RWPE2 (cell line): ENCODE measurements at regions not wholly inside any gene's neighbourhood (a gene's known extent, or its start where the extent isn't known, plus 50 kb on each side); places are given as distances from the start of the nearest gene placed in this dataset.

Source experiments
- ATAC-seq: fragments of 200-7000 bp; cut with Tn5 transposase; 3 replicates; pipeline ENCODE4 v1.9.1; 2021; ENCODE audit warnings: low read depth
- DNase-seq: peaks from one replicate; pipeline ENCODE4 v3.0.0-alpha.2; 2020; ENCODE audit warnings: low spot score
- H3K27ac ChIP-seq: fragments of 450-650 bp; 2 replicates; pipeline ENCODE4 v1.5.1; 2017; ENCODE audit warnings: mild to moderate bottlenecking; ENCODE audit not compliant: poor library complexity, severe bottlenecking
- H3K27me3 ChIP-seq: fragments of 250-450 bp; sonication (Bioruptor Pico); 2 replicates; pipeline ENCODE4 v1.5.1; 2021; ENCODE audit warnings: mild to moderate bottlenecking, moderate library complexity; ENCODE audit not compliant: insufficient read depth, poor library complexity, severe bottlenecking
- H3K36me3 ChIP-seq: fragments of 250-450 bp; sonication (Bioruptor Pico); 2 replicates; pipeline ENCODE4 v1.5.1; 2020; ENCODE audit warnings: low read depth, mild to moderate bottlenecking, moderate library complexity
- H3K4me1 ChIP-seq: fragments of 250-450 bp; sonication (Bioruptor Pico); 2 replicates; pipeline ENCODE4 v1.5.1; 2021; ENCODE audit warnings: mild to moderate bottlenecking, moderate library complexity; ENCODE audit not compliant: insufficient read depth, poor library complexity, severe bottlenecking
- H3K4me3 ChIP-seq: fragments of 250-450 bp; sonication (Bioruptor Pico); 2 replicates; pipeline ENCODE4 v1.5.1; 2021; ENCODE audit warnings: mild to moderate bottlenecking, moderate library complexity; ENCODE audit not compliant: severe bottlenecking
- H3K9me3 ChIP-seq: fragments of 250-450 bp; sonication (Bioruptor Pico); 2 replicates; pipeline ENCODE4 v1.5.1; 2021; ENCODE audit warnings: mild to moderate bottlenecking, moderate library complexity; ENCODE audit not compliant: severe bottlenecking
- CTCF ChIP-seq: fragments of 450-650 bp; IDR thresholded peaks from one replicate; pipeline ENCODE4 v1.5.1; 2017; ENCODE audit warnings: mild to moderate bottlenecking, moderate library complexity; ENCODE audit not compliant: poor library complexity, severe bottlenecking

DNA sequence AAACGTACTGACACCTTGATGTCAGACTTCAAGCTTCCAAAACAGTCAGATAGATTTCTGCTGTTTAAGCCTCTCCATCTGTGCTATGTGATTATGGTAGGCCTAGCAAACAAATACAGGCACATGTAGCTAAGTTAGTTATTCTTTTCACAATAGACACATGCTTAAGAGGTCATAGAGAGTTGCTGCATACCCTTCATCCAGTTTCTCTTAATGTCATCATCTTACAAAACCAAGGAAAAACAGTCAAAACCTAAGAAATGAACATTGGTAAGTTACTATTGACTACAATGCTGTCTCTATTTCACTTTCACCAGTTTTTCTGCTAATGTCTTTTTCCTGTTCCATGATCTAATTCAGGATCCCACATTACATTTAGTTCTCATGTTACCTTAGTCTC lies 946.8 kb downstream of the TUSC7 start:
- Histone ChIP-seq H3K4me3 (no peak overlapping the region), H3K27ac (no peak overlapping the region), H3K9me3 (no peaks in the 10 kb centered on the region), H3K4me1 (peaks cover 3% of the 10 kb centered on the region), H3K36me3 (no peaks in the 10 kb centered on the region), H3K27me3 (no peaks in the 10 kb centered on the region)
- no peak for TF ChIP-seq CTCF
- ATAC-seq: no peak
- DNase-seq: no peak

DNA sequence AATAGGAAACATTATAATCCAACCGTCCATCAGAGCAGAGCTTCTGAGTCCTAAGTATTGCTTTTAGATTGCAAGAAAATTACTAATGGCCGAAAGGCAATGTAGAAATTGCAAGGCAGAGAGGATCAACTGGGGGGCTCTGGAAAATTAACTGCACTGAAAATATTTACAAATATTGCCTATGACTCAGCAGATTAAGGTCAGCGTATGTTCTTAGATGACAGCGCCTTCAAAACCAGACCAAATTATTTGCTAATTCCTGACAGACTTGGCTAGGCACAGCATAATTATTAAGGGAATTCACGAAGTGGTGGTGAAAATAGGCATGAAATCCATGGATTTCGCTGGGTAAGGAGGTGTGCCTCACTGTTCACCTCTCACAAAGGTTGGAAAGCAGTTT lies 947.7 kb downstream of the TUSC7 start:
- ATAC-seq (no peak), DNase-seq (no peak)
- H3K27me3 ChIP-seq: no peaks in the 10 kb centered on the region

GRCh38 chr3:117660941-117661817 lies 951.6 kb downstream of the TUSC7 start:
- no peaks in the 10 kb centered on the region for H3K36me3 ChIP-seq
- peak overlapping the region; percentile 20 for H3K27ac ChIP-seq
- H3K27me3 ChIP-seq: no peaks in the 10 kb centered on the region
- H3K4me3 ChIP-seq: no peak overlapping the region
- no peak for TF ChIP-seq CTCF
- H3K4me1 ChIP-seq: peaks cover 8% of the 10 kb centered on the region
- no peaks in the 10 kb centered on the region for H3K9me3 ChIP-seq
- peak; percentile 88 for ATAC-seq
- no peak for DNase-seq

More for the DNA sequence above, 947.7 kb downstream of the TUSC7 start:
- no peak overlapping the region for H3K27ac ChIP-seq
- no peaks in the 10 kb centered on the region for H3K36me3 ChIP-seq
- H3K4me3 ChIP-seq: no peak overlapping the region
- H3K4me1 ChIP-seq: peaks cover 8% of the 10 kb centered on the region
- TF ChIP-seq CTCF: no peak
- H3K9me3 ChIP-seq: no peaks in the 10 kb centered on the region

DNA sequence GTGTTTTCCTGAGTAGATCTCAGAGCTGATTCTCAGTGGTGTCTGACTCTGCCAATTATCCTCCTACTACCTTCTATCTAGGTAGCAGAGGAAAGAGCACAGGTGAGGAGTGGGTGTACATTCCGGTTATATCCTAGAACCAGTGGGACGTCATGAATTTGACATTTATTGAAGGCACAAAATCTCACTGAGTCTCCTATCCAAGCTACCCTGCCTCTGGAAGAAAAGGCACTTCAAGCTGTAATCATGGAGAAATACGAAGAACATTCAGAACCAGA lies 952.2 kb downstream of the TUSC7 start:
- Histone ChIP-seq H3K4me1 (peaks cover 8% of the 10 kb centered on the region), H3K36me3 (no peaks in the 10 kb centered on the region), H3K27me3 (no peaks in the 10 kb centered on the region), H3K4me3 (no peak overlapping the region), H3K27ac (peak overlapping the region; percentile 20), H3K9me3 (no peaks in the 10 kb centered on the region)
- DNase-seq (no peak), ATAC-seq (no peak)
- TF ChIP-seq CTCF: no peak

DNA sequence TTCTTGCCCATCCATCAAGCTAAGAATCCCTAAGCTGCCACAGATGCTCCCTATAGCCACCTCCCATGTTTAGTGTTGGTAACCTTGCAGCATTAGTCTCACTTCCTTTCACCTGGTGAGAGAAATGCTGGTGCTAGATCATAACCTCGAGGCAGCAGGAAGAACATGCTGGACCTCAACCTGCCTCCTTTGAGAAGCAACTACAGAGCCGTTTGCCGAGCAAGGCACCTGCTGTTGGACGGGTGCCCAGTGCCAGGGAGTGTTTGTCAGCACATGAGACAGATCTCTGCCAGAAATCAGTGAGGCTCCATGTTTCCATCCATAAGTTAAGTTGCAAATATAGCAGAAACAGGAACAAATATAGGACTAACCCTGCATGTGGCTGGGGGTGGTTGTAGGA lies 955.7 kb downstream of the TUSC7 start:
- H3K4me1 ChIP-seq: peaks cover 8% of the 10 kb centered on the region
- no peak overlapping the region for H3K27ac ChIP-seq
- DNase-seq (no peak), ATAC-seq (no peak)
- H3K4me3 ChIP-seq: no peak overlapping the region
- H3K36me3 ChIP-seq: no peaks in the 10 kb centered on the region
- no peaks in the 10 kb centered on the region for H3K9me3 ChIP-seq
- H3K27me3 ChIP-seq: peaks cover 4% of the 10 kb centered on the region
- TF ChIP-seq CTCF: no peak
